Vagina (tissue), 2 donors: ENCODE measurements at regions not wholly inside any gene's neighbourhood (a gene's known extent, or its start where the extent isn't known, plus 50 kb on each side); places are given as distances from the start of the nearest gene placed in this dataset.

Source experiments
- DNase-seq, 2 donors: peaks; one replicate each; pipeline ENCODE4 v3.0.0-alpha.2; 2017; ENCODE audit errors: extremely low spot score in 2 of 2
- H3K27ac ChIP-seq: fragments of 200-600 bp; sonication (generic); one replicate; pipeline ENCODE4 v1.5.1; 2019
- H3K27me3 ChIP-seq: fragments of 200-600 bp; sonication (generic); one replicate; pipeline ENCODE4 v1.5.1; 2019
- H3K36me3 ChIP-seq, 2 donors: fragments of 200-600 bp; sonication (generic); one replicate each; pipeline ENCODE4 v1.5.1; 2017 to 2019
- H3K4me1 ChIP-seq: fragments of 200-600 bp; sonication (generic); one replicate; pipeline ENCODE4 v1.5.1; 2019
- H3K4me3 ChIP-seq, 2 donors: fragments of 200-600 bp; sonication (generic); 1 replicate in 1 of 2; 2 replicates in 1 of 2; pipeline ENCODE4 v1.5.1; 2016 to 2019
- H3K9me3 ChIP-seq: fragments of 200-600 bp; sonication (generic); one replicate; pipeline ENCODE4 v1.5.1; 2019
- CTCF ChIP-seq, 3 experiments: fragments of 450-650 bp in 2 of 3; fragments of 200-600 bp in 1 of 3; sonication (generic) in 1 of 3; IDR thresholded peaks; one replicate each; pipeline ENCODE4 v1.5.1; 2017 to 2019; ENCODE audit warnings: antibody characterized with exemption in 3 of 3, mild to moderate bottlenecking in 2 of 3, moderate library complexity in 2 of 3
- POLR2A ChIP-seq, 2 donors: fragments of 450-650 bp; IDR thresholded peaks; one replicate each; pipeline ENCODE4 v1.6.1; 2017; ENCODE audit warnings: antibody characterized with exemption in 2 of 2, mild to moderate bottlenecking in 2 of 2, moderate library complexity in 2 of 2
- POLR2AphosphoS5 ChIP-seq, 2 donors: sonication (generic); formaldehyde crosslinking; IDR thresholded peaks; one replicate each; pipeline ENCODE4 v1.9.0; 2017; ENCODE audit warnings: antibody characterized with exemption in 2 of 2, mild to moderate bottlenecking in 2 of 2, low read depth in 1 of 2; ENCODE audit not compliant: insufficient read depth in 1 of 2
- intact Hi-C: fragments of 100-400 bp; cut with DNase I; formaldehyde crosslinking; loops from one replicate; pipeline ENCODE4 v1.15.1; 2023

GRCh38 chr14:47978871-47979270 is 303.5 kb upstream of the MDGA2 start:
- no peak for TF ChIP-seq POLR2A (IDR thresholded peaks at IDR 0.05)
- no peak for TF ChIP-seq POLR2AphosphoS5 (IDR thresholded peaks at IDR 0.05; ENCODE audit: insufficient read depth in 1 of 2, low read depth in 1 of 2)
- TF ChIP-seq CTCF (IDR thresholded peaks at IDR 0.05) = no peak
- DNase-seq = no peak
- Histone ChIP-seq H3K27me3 (no peaks in the 10 kb centered on the region), H3K9me3 (no peaks in the 10 kb centered on the region), H3K36me3 (no peaks in the 10 kb centered on the region), H3K27ac (no peak overlapping the region), H3K4me1 (no peaks in the 10 kb centered on the region), H3K4me3 (no peak overlapping the region)
- intact Hi-C loops = no loop called here

GRCh38 chr14:47976139-47976538 is 300.7 kb upstream of the MDGA2 start:
- no peak for DNase-seq
- Histone ChIP-seq H3K27me3 (no peaks in the 10 kb centered on the region), H3K4me1 (no peaks in the 10 kb centered on the region), H3K27ac (no peak overlapping the region), H3K36me3 (no peaks in the 10 kb centered on the region), H3K9me3 (no peaks in the 10 kb centered on the region), H3K4me3 (no peak overlapping the region)
- TF ChIP-seq POLR2AphosphoS5 (IDR thresholded peaks at IDR 0.05; ENCODE audit: insufficient read depth in 1 of 2, low read depth in 1 of 2) (no peak), CTCF (IDR thresholded peaks at IDR 0.05) (no peak), POLR2A (IDR thresholded peaks at IDR 0.05) (no peak)
- intact Hi-C loops = no loop called here

- H3K9me3 ChIP-seq = no peaks in the 10 kb centered on the region
- no peaks in the 10 kb centered on the region for H3K27me3 ChIP-seq
- H3K4me3 ChIP-seq = no peak overlapping the region
- intact Hi-C loops = no loop called here
- H3K36me3 ChIP-seq = no peaks in the 10 kb centered on the region
- no peak overlapping the region for H3K27ac ChIP-seq
- DNase-seq = no peak
- TF ChIP-seq POLR2AphosphoS5 (IDR thresholded peaks at IDR 0.05; ENCODE audit: insufficient read depth in 1 of 2, low read depth in 1 of 2) (no peak), POLR2A (IDR thresholded peaks at IDR 0.05) (no peak), CTCF (IDR thresholded peaks at IDR 0.05) (no peak)
- H3K4me1 ChIP-seq = no peaks in the 10 kb centered on the region
Measured at GRCh38 chr14:47966076-47966810, 290.8 kb upstream of the MDGA2 start.

GRCh38 chr14:47961634-47962033 is 286.2 kb upstream of the MDGA2 start:
- Histone ChIP-seq H3K27me3 (no peaks in the 10 kb centered on the region), H3K9me3 (no peaks in the 10 kb centered on the region), H3K27ac (no peak overlapping the region), H3K36me3 (no peaks in the 10 kb centered on the region), H3K4me1 (no peaks in the 10 kb centered on the region), H3K4me3 (no peak overlapping the region)
- intact Hi-C loops = no loop called here
- no peak for DNase-seq
- TF ChIP-seq POLR2AphosphoS5 (IDR thresholded peaks at IDR 0.05; ENCODE audit: insufficient read depth in 1 of 2, low read depth in 1 of 2) = no peak
- no peak for TF ChIP-seq CTCF (IDR thresholded peaks at IDR 0.05)
- TF ChIP-seq POLR2A (IDR thresholded peaks at IDR 0.05) = no peak

- intact Hi-C loops = no loop called here
- H3K27me3 ChIP-seq = no peaks in the 10 kb centered on the region
- H3K27ac ChIP-seq = no peak overlapping the region
- no peak overlapping the region for H3K4me3 ChIP-seq
- H3K9me3 ChIP-seq = no peaks in the 10 kb centered on the region
- H3K4me1 ChIP-seq = no peaks in the 10 kb centered on the region
- no peaks in the 10 kb centered on the region for H3K36me3 ChIP-seq
- no peak for TF ChIP-seq CTCF (IDR thresholded peaks at IDR 0.05)
- TF ChIP-seq POLR2AphosphoS5 (IDR thresholded peaks at IDR 0.05; ENCODE audit: insufficient read depth in 1 of 2, low read depth in 1 of 2) = no peak
- TF ChIP-seq POLR2A (IDR thresholded peaks at IDR 0.05) = no peak
- no peak for DNase-seq
Measured at GRCh38 chr14:47959740-47960139, 284.3 kb upstream of the MDGA2 start.
